ENCODE measurements at regions not wholly inside any gene's neighbourhood (a gene's known extent, or its start where the extent isn't known, plus 50 kb on each side); places are given as distances from the start of the nearest gene placed in this dataset.

DNA sequence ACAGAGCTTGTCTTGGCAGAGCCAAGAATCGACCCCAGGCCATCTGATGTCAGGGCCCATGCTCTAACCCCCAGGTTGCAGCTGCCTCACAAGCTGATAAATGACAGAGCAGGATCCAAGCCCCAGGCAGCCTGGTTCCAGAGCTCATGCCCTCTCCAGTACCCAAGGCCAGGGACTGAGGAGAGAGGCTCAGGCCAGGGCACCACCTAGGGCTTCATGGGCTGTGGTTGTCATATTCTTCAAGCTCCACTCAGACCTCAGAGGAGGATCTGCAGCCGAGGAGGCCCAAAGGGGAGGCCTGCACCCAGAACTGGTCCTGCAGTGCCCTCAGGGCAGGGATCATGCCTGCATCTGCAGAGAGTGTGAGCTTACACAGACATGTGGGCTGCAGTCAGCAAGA is 301.1 kb downstream of the MATN1 start:
- Histone ChIP-seq H2AFZ (ENCODE audit: low read depth, low read length, poor library complexity, severe bottlenecking) (no peak overlapping the region), H3K27ac (ENCODE audit: low read depth, low read length) (no peak overlapping the region), H3K9me3 (ENCODE audit: control insufficient read depth in 1 of 2, insufficient read depth in 1 of 2, low read depth in 1 of 2, low read length in 2 of 2) (no peaks in the 10 kb centered on the region), H3K4me3 (replicated peaks in 1 of 2; ENCODE audit: low read depth in 1 of 2, low read length in 2 of 2) (no peak overlapping the region), H3K36me3 (ENCODE audit: control insufficient read depth in 1 of 2, insufficient read depth in 2 of 2, low read length in 2 of 2) (no peaks in the 10 kb centered on the region), H3K4me1 (ENCODE audit: control insufficient read depth in 1 of 2, insufficient read depth in 2 of 2, low read length in 2 of 2) (peaks cover 0 to 5% of the 10 kb centered on the region in 2 experiments; a peak in 1 of 4 replicates), H3K4me2 (ENCODE audit: low read length) (no peak overlapping the region), H4K20me1 (ENCODE audit: insufficient read depth) (no peaks in the 10 kb centered on the region), H3K9ac (ENCODE audit: low read length) (no peak overlapping the region), H3K9me2 (ENCODE audit: insufficient read depth) (no peaks in the 10 kb centered on the region), H3K27me3 (ENCODE audit: insufficient read depth, low read length) (no peaks in the 10 kb centered on the region), H3K79me2 (ENCODE audit: insufficient read depth, low read length) (no peaks in the 10 kb centered on the region)
- no TSS peak for BruUV-seq (replicated peaks)
- no peak for DNase-seq (ENCODE audit: low read depth, low spot score)
- ATAC-seq: no peak
- intact Hi-C loops (cut with micrococcal nuclease): no loop called here
- ChIA-PET RAD21 (ENCODE audit: low non-redundant PET in 1 of 2, low total read pairs in 2 of 2, uncharacterized antibody in 2 of 2, unreplicated experiment in 2 of 2) (no interaction called here), POLR2A (no interaction called here), CTCF (interaction anchor here (2.8 kb wide), 1 partner anchor 14 kb away, joined by 9 read pairs; no protein-coding TSS in a partner anchor)
- TF ChIP-seq ZFX (IDR thresholded peaks at IDR 0.05) (no peak), POLR2A (IDR thresholded peaks at IDR 0.05; ENCODE audit: borderline replicate concordance, extremely low read depth, insufficient read depth, insufficient read length) (no peak), SIN3A (IDR thresholded peaks at IDR 0.05; ENCODE audit: low read depth) (no peak), CBX3 (IDR thresholded peaks at IDR 0.05; ENCODE audit: low read depth) (no peak), POLR2AphosphoS5 (IDR thresholded peaks at IDR 0.05; ENCODE audit: low read depth, low read length) (no peak), EGR1 (IDR thresholded peaks at IDR 0.05; ENCODE audit: low read depth) (no peak), CEBPB (IDR thresholded peaks at IDR 0.05; ENCODE audit: low read depth) (no peak), TCF7L2 (IDR thresholded peaks at IDR 0.05; ENCODE audit: borderline replicate concordance, extremely low read depth, insufficient read depth, insufficient read length) (no peak), JUND (IDR thresholded peaks at IDR 0.05) (no peak), SP1 (IDR thresholded peaks at IDR 0.05; ENCODE audit: low read depth) (no peak), ELF1 (IDR thresholded peaks at IDR 0.05; ENCODE audit: borderline replicate concordance, low read depth) (no peak), FOSL1 (IDR thresholded peaks at IDR 0.05; ENCODE audit: low read depth) (no peak)
- TF ChIP-seq, protein P1, sequence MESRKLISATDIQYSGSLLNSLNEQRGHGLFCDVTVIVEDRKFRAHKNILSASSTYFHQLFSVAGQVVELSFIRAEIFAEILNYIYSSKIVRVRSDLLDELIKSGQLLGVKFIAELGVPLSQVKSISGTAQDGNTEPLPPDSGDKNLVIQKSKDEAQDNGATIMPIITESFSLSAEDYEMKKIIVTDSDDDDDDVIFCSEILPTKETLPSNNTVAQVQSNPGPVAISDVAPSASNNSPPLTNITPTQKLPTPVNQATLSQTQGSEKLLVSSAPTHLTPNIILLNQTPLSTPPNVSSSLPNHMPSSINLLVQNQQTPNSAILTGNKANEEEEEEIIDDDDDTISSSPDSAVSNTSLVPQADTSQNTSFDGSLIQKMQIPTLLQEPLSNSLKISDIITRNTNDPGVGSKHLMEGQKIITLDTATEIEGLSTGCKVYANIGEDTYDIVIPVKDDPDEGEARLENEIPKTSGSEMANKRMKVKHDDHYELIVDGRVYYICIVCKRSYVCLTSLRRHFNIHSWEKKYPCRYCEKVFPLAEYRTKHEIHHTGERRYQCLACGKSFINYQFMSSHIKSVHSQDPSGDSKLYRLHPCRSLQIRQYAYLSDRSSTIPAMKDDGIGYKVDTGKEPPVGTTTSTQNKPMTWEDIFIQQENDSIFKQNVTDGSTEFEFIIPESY (IDR thresholded peaks at IDR 0.05; ENCODE audit: extremely low read depth, insufficient replicate concordance, low read length): no peak
- TF ChIP-seq, protein P2, sequence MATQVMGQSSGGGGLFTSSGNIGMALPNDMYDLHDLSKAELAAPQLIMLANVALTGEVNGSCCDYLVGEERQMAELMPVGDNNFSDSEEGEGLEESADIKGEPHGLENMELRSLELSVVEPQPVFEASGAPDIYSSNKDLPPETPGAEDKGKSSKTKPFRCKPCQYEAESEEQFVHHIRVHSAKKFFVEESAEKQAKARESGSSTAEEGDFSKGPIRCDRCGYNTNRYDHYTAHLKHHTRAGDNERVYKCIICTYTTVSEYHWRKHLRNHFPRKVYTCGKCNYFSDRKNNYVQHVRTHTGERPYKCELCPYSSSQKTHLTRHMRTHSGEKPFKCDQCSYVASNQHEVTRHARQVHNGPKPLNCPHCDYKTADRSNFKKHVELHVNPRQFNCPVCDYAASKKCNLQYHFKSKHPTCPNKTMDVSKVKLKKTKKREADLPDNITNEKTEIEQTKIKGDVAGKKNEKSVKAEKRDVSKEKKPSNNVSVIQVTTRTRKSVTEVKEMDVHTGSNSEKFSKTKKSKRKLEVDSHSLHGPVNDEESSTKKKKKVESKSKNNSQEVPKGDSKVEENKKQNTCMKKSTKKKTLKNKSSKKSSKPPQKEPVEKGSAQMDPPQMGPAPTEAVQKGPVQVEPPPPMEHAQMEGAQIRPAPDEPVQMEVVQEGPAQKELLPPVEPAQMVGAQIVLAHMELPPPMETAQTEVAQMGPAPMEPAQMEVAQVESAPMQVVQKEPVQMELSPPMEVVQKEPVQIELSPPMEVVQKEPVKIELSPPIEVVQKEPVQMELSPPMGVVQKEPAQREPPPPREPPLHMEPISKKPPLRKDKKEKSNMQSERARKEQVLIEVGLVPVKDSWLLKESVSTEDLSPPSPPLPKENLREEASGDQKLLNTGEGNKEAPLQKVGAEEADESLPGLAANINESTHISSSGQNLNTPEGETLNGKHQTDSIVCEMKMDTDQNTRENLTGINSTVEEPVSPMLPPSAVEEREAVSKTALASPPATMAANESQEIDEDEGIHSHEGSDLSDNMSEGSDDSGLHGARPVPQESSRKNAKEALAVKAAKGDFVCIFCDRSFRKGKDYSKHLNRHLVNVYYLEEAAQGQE (IDR thresholded peaks at IDR 0.05; ENCODE audit: low read depth): no peak

All from HCT116 (cell line).